ENCODE measurements at regions not wholly inside any gene's neighbourhood (a gene's known extent, or its start where the extent isn't known, plus 50 kb on each side); places are given as distances from the start of the nearest gene placed in this dataset.

- dilution Hi-C loops (cut with MboI; ENCODE audit: extremely low pct_ligation_motif_present, low sequenced_read_pairs): no loop called here
- Histone ChIP-seq H3K4me1 (ENCODE audit: control insufficient read depth, extremely low read depth, insufficient read depth, low read length) (no peaks in the 10 kb centered on the region), H3K36me3 (ENCODE audit: control insufficient read depth in 2 of 2, extremely low read depth in 1 of 2, insufficient read depth in 2 of 2, low read length in 2 of 2) (no peaks in the 10 kb centered on the region), H3K4me3 (replicated peaks in 1 of 3; ENCODE audit: insufficient read depth in 1 of 3, low read depth in 1 of 3, low read length in 3 of 3) (no peak overlapping the region), H2AFZ (ENCODE audit: low read depth, low read length) (no peak overlapping the region), H3K9me3 (replicated peaks; ENCODE audit: control insufficient read depth, insufficient read depth, low read length) (no peaks in the 10 kb centered on the region), H3K9me1 (replicated peaks; ENCODE audit: control insufficient read depth, extremely low read depth, insufficient read depth, low read length) (no peaks in the 10 kb centered on the region), H3K9ac (replicated peaks; ENCODE audit: extremely low read depth, insufficient read depth, low read length) (no peak overlapping the region), H3K27me3 (ENCODE audit: control insufficient read depth in 2 of 2, insufficient read depth in 2 of 2, low read length in 2 of 2) (no peaks in the 10 kb centered on the region), H3K27ac (ENCODE audit: insufficient read depth, low read depth, low read length) (no peak overlapping the region), H3K4me2 (ENCODE audit: insufficient read depth, low read length) (no peak overlapping the region), H4K20me1 (replicated peaks; ENCODE audit: control insufficient read depth, extremely low read depth, insufficient read depth, low read length) (no peaks in the 10 kb centered on the region), H3K79me2 (ENCODE audit: control insufficient read depth, insufficient read depth, low read length) (no peaks in the 10 kb centered on the region)
- CTCF ChIA-PET: no interaction called here
- intact Hi-C loops (cut with micrococcal nuclease): no loop called here
- POLR2A ChIA-PET: no interaction called here
- no peak for DNase-seq (ENCODE audit: low read depth, low spot score)
- TF ChIP-seq MAX (IDR thresholded peaks at IDR 0.05; ENCODE audit: insufficient read depth, insufficient read length): no peak
- no peak for TF ChIP-seq CTCF (IDR thresholded peaks at IDR 0.05; ENCODE audit: extremely low read depth in 1 of 2, insufficient read depth in 1 of 2, low read depth in 1 of 2, low read length in 2 of 2)
- TF ChIP-seq JUN (IDR thresholded peaks at IDR 0.05; ENCODE audit: borderline replicate concordance, insufficient read depth, insufficient read length, low read depth): no peak
- no peak for TF ChIP-seq MYC (IDR thresholded peaks at IDR 0.05; ENCODE audit: low read depth, low read length)
- BruUV-seq (replicated peaks): no TSS peak
- FAIRE-seq: no peak
Measured at GRCh38 chr14:80381807-80382363, 170.6 kb upstream of the DIO2 start.

- dilution Hi-C loops (cut with MboI; ENCODE audit: extremely low pct_ligation_motif_present, low sequenced_read_pairs) (no loop called here), intact Hi-C loops (cut with micrococcal nuclease) (no loop called here)
- H3K36me3 ChIP-seq (ENCODE audit: control insufficient read depth in 2 of 2, extremely low read depth in 1 of 2, insufficient read depth in 2 of 2, low read length in 2 of 2): no peaks in the 10 kb centered on the region
- H3K79me2 ChIP-seq (ENCODE audit: control insufficient read depth, insufficient read depth, low read length): no peaks in the 10 kb centered on the region
- TF ChIP-seq EZH2 (IDR thresholded peaks at IDR 0.05; ENCODE audit: borderline replicate concordance, low read depth, low read length, severe bottlenecking) (no peak), CTCF (IDR thresholded peaks at IDR 0.05; ENCODE audit: extremely low read depth in 1 of 2, insufficient read depth in 1 of 2, low read depth in 1 of 2, low read length in 2 of 2) (no peak), GATA2 (IDR thresholded peaks at IDR 0.05; ENCODE audit: insufficient read depth, insufficient read length, low read depth, low read length) (no peak), JUN (IDR thresholded peaks at IDR 0.05; ENCODE audit: borderline replicate concordance, insufficient read depth, insufficient read length, low read depth) (no peak), MYC (IDR thresholded peaks at IDR 0.05; ENCODE audit: low read depth, low read length) (no peak), POLR2A (IDR thresholded peaks at IDR 0.05; ENCODE audit: low read depth, low read length) (no peak), MAX (IDR thresholded peaks at IDR 0.05; ENCODE audit: insufficient read depth, insufficient read length) (no peak), POLR2AphosphoS5 (IDR thresholded peaks at IDR 0.05; ENCODE audit: insufficient read depth, low read depth, low read length) (no peak), FOS (IDR thresholded peaks at IDR 0.05; ENCODE audit: borderline replicate concordance, insufficient read depth, low read length) (no peak)
- H3K27me3 ChIP-seq (ENCODE audit: control insufficient read depth in 2 of 2, insufficient read depth in 2 of 2, low read length in 2 of 2): no peaks in the 10 kb centered on the region
- DNase-seq (ENCODE audit: low read depth, low spot score) (no peak), FAIRE-seq (no peak)
- no peak overlapping the region for H3K9ac ChIP-seq (replicated peaks; ENCODE audit: extremely low read depth, insufficient read depth, low read length)
- BruUV-seq (replicated peaks): no TSS peak
- H4K20me1 ChIP-seq (replicated peaks; ENCODE audit: control insufficient read depth, extremely low read depth, insufficient read depth, low read length): no peaks in the 10 kb centered on the region
- no peaks in the 10 kb centered on the region for H3K9me1 ChIP-seq (replicated peaks; ENCODE audit: control insufficient read depth, extremely low read depth, insufficient read depth, low read length)
- no peak overlapping the region for H3K4me3 ChIP-seq (replicated peaks in 1 of 3; ENCODE audit: insufficient read depth in 1 of 3, low read depth in 1 of 3, low read length in 3 of 3)
- no peak overlapping the region for H2AFZ ChIP-seq (ENCODE audit: low read depth, low read length)
- H3K4me2 ChIP-seq (ENCODE audit: insufficient read depth, low read length): no peak overlapping the region
- no peak overlapping the region for H3K27ac ChIP-seq (ENCODE audit: insufficient read depth, low read depth, low read length)
- ChIA-PET POLR2A (no interaction called here), CTCF (interaction anchor here (1.2 kb wide), 1 partner anchor 166 kb away, joined by 3 read pairs; no protein-coding TSS in a partner anchor)
- H3K9me3 ChIP-seq (replicated peaks; ENCODE audit: control insufficient read depth, insufficient read depth, low read length): no peaks in the 10 kb centered on the region
- H3K4me1 ChIP-seq (ENCODE audit: control insufficient read depth, extremely low read depth, insufficient read depth, low read length): no peaks in the 10 kb centered on the region
Measured at GRCh38 chr14:80379035-80379434, 167.7 kb upstream of the DIO2 start.

Data from endothelial cell of umbilical vein (primary cell).